GM20000 (cell line): ENCODE measurements at regions not wholly inside any gene's neighbourhood (a gene's known extent, or its start where the extent isn't known, plus 50 kb on each side); places are given as distances from the start of the nearest gene placed in this dataset.
A peak's percentile ranks its signal among the peaks of the same experiment; 100 is the strongest.
"Not testable (repeated sequence)": the region's sequence is repeated elsewhere in the genome, so short reads cannot be mapped to it uniquely, and the experiment has no call there.

Source experiments
- DNase-seq: peaks from one replicate; pipeline ENCODE4 v3.0.0; 2012; ENCODE audit warnings: low spot score
- CTCF ChIP-seq: IDR thresholded peaks from 2 replicates; pipeline ENCODE4 v1.5.1; 2012; ENCODE audit warnings: mild to moderate bottlenecking, control low read depth; ENCODE audit errors: extremely low read depth, missing control alignments

- no peak for DNase-seq
- TF ChIP-seq CTCF = no peak
Observed at GRCh38 chr4:127449449-127449848, 183.3 kb upstream of the INTU start.

DNA sequence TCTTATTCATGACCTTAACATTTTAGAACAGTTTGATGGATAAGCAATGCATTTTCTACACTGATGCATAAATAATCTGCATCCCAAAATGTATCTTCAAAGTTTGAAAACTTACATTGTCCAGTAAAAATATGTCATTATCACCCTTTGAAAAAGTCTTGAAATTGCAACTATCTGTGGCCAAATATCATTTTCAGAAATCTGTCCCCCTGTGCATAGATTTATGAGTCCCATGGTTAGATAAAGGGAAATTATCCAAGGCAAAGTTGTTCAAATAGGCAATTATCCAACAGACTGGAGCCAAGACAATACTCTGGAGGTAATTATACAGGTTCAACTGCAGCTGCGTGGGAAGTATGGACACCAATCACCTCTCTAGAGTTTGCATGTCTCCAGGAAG lies 182.5 kb upstream of the INTU start:
- no peak for TF ChIP-seq CTCF
- DNase-seq = no peak

GRCh38 chr4:127463883-127464282 lies 168.9 kb upstream of the INTU start:
- no peak for TF ChIP-seq CTCF
- no peak for DNase-seq

DNA sequence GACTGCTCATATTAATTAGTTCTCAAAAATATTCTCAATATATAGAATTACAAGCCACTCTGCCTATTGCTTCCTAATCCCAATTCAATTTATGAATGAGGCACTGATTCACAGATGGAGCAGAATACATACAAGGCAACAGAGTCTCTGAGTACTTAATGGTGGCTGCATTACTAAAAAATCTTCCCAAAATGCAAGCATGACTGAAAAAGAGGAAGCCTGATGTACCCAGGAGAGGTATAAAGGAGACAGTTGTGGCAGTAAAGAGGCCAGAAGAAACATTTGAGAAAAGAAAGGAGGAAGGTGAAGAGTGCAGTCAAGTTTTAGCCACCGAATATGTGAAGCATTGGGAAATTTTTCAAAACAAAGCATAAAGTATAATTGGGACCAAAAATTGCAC lies 163.2 kb upstream of the INTU start:
- TF ChIP-seq CTCF = no peak
- no peak for DNase-seq

GRCh38 chr4:127469959-127470809 lies 162.6 kb upstream of the INTU start:
- DNase-seq = no peak
- TF ChIP-seq CTCF = no peak

DNA sequence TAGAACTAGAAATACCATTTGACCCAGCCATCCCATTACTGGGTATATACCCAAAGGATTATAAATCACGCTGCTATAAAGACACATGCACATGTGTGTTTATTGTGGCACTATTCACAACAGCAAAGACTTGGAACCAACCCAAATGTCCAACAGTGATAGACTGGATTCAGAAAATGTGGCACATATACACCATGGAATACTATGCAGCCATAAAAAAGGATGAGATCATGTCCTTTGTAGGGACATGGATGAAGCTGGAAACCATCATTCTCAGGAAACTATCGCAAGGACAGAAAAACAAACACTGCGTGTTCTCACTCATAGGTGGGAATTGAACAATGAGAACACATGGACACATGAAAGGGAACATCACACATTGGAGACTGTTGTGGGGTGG lies 154.5 kb upstream of the INTU start:
- not testable (repeated sequence) for DNase-seq

- TF ChIP-seq CTCF = peak; percentile 9
- DNase-seq = peak; percentile 2
Observed at GRCh38 chr4:127479031-127479622, 153.6 kb upstream of the INTU start.

GRCh38 chr4:127482049-127482448 lies 150.7 kb upstream of the INTU start:
- TF ChIP-seq CTCF = no peak
- no peak for DNase-seq
